Erythroblast (primary cell): ENCODE measurements at regions not wholly inside any gene's neighbourhood (a gene's known extent, or its start where the extent isn't known, plus 50 kb on each side); places are given as distances from the start of the nearest gene placed in this dataset.
"Not testable (repeated sequence)": the region's sequence is repeated elsewhere in the genome, so short reads cannot be mapped to it uniquely, and the experiment has no call there.

Experiments used
- DNase-seq, 2 experiments: peaks; one replicate each; lab custom pipeline; 2025; lab: John Stamatoyannopoulos, UW
- GATA1 ChIP-seq: IDR thresholded peaks from 2 replicates; pipeline ENCODE4 v1.6.1; 2011; ENCODE audit warnings: low read depth, mild to moderate bottlenecking, control low read depth, low read length, moderate library complexity
- POLR2A ChIP-seq: IDR thresholded peaks from 2 replicates; pipeline ENCODE4 v1.6.1; 2011; ENCODE audit warnings: mild to moderate bottlenecking, low read length

DNA sequence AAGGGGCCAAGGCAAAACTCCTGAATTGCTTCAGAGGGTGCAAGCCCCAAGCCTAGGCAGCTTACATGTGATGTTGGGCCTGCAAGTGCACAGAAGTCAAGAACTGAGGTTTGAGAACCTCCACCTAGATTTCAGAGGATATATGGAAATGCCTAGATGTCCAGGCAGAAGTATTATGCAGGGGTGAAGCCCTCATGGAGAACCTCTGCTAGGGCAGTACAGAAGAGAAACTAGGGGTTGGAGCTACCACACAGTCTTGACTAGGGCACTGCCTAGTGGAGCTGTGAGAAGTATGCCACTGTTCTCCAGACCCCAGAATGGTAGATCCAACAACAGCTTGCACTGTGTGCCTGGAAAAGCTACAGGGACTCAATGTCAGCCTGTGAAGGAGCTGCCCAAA lies 179.7 kb upstream of the GJE1 start:
- TF ChIP-seq POLR2A (no peak), GATA1 (no peak)
- no peak for DNase-seq

DNA sequence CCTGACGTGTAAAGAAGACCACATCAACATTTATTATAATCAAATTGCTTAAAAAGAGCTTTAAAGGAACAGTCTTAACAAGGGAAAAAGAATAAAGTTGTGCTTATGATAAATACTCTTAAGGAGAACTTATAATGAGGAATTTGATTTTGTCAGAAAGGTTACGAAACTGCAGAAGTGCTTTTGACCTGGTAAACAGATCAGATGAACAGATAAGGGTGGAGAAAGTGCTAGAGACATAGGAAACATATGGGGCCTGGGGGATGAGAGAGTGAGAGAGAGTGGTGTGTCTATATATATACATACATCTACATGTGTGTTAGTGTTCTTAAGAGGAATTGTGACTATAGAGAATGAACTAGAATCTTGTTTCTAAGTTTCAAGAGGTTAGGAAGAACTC lies 186.2 kb upstream of the GJE1 start:
- DNase-seq, result no peak
- TF ChIP-seq POLR2A (no peak), GATA1 (no peak)

DNA sequence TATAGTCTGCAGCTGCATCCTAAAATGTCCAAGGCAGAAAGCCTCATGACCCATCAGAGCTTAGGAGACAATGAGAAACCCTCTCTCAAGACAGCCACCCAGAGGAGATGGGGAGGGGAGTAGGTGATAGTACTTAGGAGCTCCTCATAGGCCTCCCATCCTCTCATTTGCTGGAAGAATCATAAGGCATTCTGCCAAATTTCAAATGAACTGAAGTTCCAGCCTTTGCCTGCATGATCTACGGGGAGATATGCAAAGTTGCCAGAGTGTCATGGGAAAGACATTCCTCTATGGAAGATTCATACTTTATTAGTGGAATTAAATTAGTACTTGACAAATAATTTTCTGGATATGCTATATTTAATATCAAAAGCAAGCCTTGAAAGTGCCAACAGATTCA lies 194.1 kb upstream of the GJE1 start:
- DNase-seq, result no peak
- no peak for TF ChIP-seq POLR2A
- no peak for TF ChIP-seq GATA1

DNA sequence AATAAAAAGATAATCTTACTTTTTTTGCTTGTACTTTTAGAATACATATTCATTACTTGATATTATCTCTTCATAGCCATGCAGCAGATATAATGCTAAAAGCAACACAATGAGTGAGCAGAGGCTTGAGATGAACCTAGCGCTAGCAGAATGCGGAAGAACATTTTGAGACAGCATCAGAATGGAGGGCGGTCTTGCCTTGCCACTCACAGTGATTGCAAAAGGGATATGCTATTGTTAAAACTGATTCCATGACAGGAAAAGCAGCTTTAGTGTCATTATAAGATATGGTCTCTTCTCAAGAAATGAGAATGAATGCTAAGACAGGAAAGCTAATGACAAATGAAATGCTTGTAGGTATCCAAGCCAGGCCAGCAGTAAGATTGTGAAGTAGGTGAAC lies 200.0 kb upstream of the GJE1 start:
- DNase-seq, result no peak
- TF ChIP-seq GATA1, result no peak
- TF ChIP-seq POLR2A, result no peak

DNA sequence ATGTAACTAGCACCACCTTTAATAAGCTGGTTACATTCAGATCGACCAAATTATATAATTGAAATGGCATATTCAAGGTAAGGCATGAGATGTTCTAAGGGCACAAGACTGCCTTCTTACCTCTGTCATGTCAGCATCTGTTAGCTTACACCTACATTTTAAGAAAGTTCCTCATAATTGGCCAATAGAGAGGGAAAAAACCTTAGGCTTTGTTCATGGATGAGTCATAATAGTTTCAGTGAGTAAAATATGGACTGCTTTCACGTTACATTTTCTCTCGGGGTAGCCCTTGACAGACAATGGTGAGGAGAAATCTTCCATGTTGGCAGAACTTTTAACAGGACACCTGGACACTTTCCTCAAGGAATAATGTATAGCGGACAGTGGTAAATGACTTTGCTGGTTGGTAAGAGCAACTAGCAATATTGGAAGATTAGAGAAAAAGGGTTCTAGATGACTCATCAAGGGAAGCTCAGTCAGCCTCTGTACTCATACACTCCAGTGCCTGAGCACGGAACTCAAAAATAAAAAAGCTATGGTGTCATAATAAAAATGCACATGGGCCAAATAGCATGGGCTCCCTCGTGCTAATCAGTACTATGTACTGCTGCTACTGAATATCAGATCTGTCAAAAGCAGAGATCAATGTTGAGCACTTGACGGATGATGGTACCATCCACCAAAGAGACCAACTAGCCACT lies 206.4 kb upstream of the GJE1 start:
- not testable (repeated sequence) for DNase-seq

DNA sequence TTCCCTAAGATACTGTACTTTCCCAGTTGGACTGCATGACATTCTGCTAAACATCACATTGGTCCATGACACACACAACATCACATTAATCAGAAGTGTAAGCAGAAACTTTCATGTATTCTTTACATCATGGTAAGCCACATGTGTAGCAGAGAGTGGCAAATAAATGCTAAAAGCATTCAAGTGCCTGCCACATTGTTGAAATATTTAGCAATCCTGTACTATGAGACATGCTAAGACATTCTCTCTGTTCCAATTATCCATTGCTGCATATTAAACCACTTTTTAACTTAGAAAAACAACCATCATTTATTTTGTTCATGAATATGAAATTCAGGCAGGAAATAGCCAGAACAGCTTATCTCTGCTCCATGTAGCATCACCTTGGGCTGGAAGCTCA lies 207.7 kb upstream of the GJE1 start:
- no peak for TF ChIP-seq GATA1
- TF ChIP-seq POLR2A, result no peak
- no peak for DNase-seq

DNA sequence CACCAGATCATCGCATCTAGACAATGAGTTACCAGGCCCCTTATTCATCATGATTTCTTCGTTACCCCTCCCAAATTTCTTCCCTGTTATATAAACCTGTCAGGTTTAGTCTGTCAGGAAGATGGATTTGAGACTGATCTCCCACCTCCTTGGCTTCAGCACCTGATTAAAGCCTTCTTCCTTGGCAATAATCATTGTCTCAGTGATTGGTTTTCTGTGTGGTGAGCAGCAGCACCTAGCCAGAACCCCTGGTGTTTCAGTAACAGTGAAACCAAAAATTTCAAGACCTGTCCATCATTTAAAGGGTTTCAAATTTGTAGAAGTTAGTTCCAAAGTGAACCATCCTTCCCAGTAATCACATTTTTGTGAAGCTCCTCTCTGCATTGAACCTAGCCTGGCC lies 209.8 kb upstream of the GJE1 start:
- TF ChIP-seq POLR2A, result no peak
- TF ChIP-seq GATA1, result no peak
- no peak for DNase-seq

DNA sequence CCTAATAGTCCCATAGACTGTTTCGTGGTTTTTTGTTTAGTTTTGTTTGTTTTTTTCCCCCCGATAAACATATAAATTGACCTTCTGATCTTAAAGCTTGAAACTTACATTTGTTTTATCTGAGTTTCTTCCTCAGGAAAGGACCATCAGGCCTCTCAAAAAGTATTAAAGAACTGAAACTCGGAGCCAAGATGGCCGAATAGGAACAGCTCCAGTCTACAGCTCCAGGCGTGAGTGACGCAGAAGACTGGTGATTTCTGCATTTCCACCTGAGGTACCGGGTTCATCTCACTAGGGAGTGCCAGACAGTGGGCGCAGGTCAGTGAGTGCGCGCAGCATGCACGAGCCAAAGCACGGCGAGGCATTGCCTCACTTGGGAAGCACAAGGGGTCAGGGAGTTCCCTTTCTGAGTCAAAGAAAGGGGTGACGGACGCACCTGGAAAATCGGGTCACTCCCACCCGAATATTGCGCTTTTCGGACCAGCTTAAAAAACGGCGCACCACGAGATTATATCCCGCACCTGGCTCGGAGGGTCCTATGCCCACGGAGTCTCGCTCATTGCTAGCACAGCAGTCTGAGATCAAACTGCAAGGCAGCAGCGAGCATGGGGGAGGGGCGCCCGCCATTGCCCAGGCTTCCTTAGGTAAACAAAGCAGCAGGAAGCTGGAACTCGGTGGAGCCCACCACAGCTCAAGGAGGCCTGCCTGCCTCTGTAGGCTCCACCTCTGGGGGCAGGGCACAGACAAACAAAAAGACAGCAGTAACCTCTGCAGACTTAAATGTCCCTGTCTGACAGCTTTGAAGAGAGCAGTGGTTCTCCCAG lies 215.8 kb upstream of the GJE1 start:
- not testable (repeated sequence) for DNase-seq

DNA sequence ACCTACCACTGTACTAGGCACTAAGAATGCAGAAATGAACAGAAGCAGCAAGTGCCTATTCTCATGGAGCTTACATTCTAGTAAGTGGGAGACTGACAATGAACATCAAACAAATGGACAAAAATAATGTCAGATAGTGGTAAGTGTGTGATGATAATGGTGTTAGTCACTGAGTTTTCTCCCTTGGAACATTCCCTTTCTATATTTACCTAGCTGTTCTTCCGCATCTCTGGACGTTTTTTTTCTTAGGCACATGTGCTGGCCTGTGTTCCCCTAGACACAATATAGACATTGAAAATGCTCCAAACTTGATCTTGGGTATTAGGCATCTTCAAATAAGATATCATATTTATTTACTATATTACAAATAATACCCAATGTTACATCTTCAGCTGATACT lies 218.1 kb upstream of the GJE1 start:
- TF ChIP-seq GATA1 (no peak), POLR2A (no peak)
- DNase-seq, result no peak

DNA sequence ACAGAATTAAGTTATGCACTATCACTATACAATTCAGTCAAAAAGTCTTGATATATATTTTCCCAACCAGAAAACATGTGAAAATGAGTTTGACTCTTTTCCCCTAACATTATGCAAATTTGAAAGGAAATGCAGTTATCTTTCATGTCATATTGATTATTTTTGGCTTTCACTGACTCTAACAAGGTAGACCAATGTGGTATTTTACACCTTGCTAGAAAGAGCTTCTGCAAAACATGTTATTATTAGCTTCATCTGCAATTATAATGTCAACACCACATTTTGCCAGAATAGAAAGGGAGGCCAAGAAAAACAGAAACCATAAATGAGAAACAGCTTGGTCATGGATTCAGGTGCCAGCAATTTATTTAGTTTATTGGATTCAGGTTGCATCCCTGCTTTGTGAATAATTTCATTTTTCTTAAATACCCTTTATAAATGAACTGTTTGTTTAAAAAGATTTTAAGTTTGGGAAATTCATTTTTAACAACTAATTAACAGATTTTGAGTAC lies 226.1 kb upstream of the GJE1 start:
- DNase-seq, result no peak
- TF ChIP-seq POLR2A (no peak), GATA1 (no peak)

DNA sequence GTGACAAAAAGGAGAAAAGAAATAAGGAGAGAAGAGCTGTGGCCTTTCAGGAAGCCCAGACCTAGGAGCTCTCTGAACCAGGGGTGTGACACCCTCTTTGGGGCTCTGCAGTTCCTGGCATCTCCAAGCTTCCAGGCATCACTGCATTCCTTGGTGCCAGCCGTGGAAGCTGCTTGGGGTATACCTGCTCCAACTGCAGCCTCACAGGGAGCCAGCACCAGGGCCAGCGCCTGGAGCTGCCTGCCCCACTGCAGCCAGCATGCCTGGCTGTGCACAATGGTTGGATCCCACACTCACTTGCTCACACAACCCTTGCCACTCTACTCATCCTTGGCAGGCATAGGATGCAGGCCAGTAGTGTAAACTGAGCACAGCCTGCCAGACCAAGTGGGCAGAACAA lies 242.1 kb upstream of the GJE1 start:
- no peak for DNase-seq
- TF ChIP-seq GATA1, result no peak
- TF ChIP-seq POLR2A, result no peak

DNA sequence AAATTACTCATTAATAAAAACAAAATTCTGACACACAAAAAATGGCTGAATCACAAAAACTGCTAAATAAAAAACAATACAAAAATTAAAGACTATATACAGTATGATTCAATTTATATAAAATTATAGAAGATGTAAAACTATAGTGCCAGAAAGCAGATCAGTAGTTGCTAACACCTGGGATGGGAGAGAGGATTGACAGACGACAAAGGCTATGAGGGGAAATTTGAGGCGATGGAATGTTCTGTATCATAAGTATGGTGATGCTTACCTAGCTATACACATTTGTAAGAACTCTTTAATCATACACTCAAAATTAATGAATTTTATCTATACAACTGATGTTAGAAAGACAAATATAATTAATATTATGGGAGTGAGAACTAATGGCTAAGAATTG lies 247.9 kb upstream of the GJE1 start:
- TF ChIP-seq POLR2A (no peak), GATA1 (no peak)
- DNase-seq, result no peak

DNA sequence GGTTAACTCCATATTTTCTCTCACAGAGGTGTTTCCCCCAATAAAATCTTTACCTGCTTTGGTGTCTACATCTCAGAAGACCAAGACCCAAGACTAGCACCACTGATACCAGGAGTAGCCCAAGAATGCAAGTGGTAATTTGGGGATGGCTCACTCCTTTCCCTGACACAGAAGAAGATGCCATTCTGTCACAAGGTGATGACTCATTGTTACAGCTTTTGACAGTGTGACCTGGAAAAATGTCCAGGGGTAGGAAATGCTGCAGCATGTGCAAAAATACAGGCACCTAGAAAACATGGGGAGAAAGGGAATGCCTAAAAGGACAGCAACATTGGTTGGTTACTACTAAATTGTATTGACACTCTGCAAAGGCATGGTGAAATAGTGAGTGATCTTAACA lies 254.0 kb upstream of the GJE1 start:
- no peak for DNase-seq
- TF ChIP-seq GATA1 (no peak), POLR2A (no peak)

DNA sequence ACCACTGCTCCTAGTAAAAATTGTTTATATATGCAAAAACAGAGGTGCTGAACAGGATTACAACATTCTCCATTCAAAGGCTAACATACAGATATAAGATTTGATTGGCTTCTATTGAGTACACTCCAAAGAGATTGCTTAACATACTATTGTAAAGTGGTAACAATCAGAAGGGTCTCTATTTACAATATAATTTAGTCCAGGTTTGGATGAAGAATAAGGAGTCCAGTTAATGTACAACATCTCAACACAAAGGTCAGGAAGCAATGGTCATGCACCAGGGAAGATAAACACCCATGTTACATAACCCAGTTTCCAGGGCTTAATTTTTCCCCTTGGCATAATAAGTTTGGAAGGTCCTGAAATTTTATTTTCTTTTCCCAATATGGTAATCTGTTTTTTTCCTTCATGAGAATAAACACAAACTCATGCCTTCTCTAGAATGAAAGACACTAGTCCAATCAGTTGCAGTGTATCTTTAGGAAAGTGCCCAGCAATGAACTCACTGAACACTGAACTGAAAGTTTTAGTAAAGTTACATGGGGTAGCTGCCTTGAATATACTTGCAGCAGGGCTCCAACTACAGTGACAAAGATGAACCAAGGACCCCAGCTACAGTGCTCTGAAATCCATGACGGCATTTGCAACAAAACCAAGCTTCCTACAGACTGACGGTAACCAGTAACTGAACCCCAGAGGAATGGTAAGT lies 255.3 kb upstream of the GJE1 start:
- no peak for DNase-seq
- TF ChIP-seq POLR2A (no peak), GATA1 (no peak)
